GM23248 (cell line): ENCODE measurements at regions not wholly inside any gene's neighbourhood (a gene's known extent, or its start where the extent isn't known, plus 50 kb on each side); places are given as distances from the start of the nearest gene placed in this dataset.

ENCODE experiments used
- EZH2 ChIP-seq: fragments of 200-600 bp; sonication (generic); IDR thresholded peaks from 2 replicates; pipeline ENCODE4 v1.6.1; 2018; ENCODE audit warnings: antibody characterized with exemption, mild to moderate bottlenecking; ENCODE audit not compliant: insufficient read depth, poor library complexity, severe bottlenecking
- EZH2phosphoT487 ChIP-seq: fragments of 200-600 bp; sonication (generic); IDR thresholded peaks from 2 replicates; pipeline ENCODE4 v1.6.1; 2018; ENCODE audit warnings: antibody characterized with exemption, moderate library complexity, mild to moderate bottlenecking, low read depth; ENCODE audit not compliant: insufficient read depth

GRCh38 chr9:108197899-108198298 lies 657.9 kb downstream of the ACTL7B start:
- TF ChIP-seq EZH2phosphoT487 (no peak), EZH2 (no peak)
